ENCODE measurements at regions not wholly inside any gene's neighbourhood (a gene's known extent, or its start where the extent isn't known, plus 50 kb on each side); places are given as distances from the start of the nearest gene placed in this dataset.

DNA sequence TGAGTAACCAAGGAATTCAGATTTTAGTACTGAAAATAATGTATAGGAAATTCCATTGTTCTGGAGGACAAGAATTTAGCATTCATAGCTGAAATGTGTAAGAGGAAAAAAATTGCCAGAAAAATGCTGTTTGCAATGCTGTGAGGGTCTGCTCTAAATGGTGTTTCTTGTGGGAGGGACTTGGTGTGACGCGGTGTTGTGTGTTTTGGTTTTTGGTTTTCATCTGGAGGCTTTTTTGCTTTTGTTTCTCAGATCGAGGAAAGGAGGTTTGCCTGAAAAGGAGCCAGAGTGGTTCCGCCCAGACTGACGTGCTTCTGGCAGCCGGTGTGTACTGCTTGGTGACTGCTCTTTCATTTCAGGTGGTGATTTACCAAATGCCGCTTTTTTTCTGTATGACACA lies 211.8 kb upstream of the HMGA2 start:
- H3K36me3 ChIP-seq (ENCODE audit: insufficient read depth): no peaks in the 10 kb centered on the region
- H3K4me3 ChIP-seq (ENCODE audit: low read depth, low read length): no peak overlapping the region
- H3K27ac ChIP-seq (ENCODE audit: low read depth): no peak overlapping the region
- no peak for DNase-seq (ENCODE audit: extremely low spot score)
- H3K4me1 ChIP-seq (ENCODE audit: insufficient read depth): no peaks in the 10 kb centered on the region
- WGBS: 79% methylated on average over 7 of the region's 7 CpGs

DNA sequence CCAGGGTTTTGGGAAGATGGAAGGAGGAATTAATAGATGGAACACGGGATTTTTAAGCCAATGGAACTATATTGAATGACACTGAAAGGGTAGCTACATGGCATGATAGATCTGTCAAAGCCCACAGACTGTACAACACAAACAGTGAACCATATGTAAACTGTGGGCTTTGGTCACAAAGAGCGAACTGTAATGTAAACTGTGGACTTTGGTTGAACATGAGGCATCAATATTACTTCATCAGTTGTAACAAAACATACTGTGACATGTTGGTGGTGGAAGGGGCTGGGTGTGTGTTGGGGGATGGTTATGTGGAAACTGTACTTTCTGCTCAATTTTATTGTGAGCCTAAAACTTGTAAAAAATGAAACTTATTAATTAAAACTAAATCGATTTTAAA lies 210.6 kb upstream of the HMGA2 start:
- 87% methylated on average over 3 of the region's 3 CpGs for WGBS
- Histone ChIP-seq H3K36me3 (ENCODE audit: insufficient read depth) (no peaks in the 10 kb centered on the region), H3K27ac (ENCODE audit: low read depth) (no peak overlapping the region), H3K4me3 (ENCODE audit: low read depth, low read length) (no peak overlapping the region), H3K4me1 (ENCODE audit: insufficient read depth) (no peaks in the 10 kb centered on the region)
- no peak for DNase-seq (ENCODE audit: extremely low spot score)

DNA sequence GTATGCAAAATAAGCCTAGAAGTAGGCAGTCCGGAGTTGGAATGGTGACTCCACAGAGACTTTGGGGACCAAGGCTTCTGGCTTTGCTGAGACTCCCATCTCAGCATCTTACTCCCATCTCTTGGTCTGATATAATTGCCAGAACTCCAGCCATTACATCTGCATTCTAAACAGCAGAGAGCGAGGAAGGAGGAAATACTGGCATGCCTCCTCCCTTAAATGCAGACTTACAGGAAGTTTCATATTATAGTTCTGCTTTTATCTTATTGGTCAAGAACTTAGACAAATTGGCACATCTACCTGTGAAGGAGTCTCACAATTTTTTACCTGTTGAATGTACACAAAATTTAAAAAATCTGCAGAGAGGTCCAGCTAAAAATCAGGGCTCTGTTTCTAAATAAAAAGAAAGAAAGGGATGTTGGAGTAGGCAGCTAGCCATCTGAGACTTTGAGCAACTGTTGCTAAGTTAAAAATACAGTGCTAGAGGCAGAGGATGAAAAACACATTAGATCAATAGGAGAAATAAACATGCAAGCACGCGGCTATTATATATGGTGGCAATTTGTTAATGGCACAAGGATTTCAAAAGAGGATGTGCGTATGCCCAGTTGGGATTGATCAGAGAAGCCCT lies 209.9 kb upstream of the HMGA2 start:
- Histone ChIP-seq H3K4me3 (ENCODE audit: low read depth, low read length) (no peak overlapping the region), H3K4me1 (ENCODE audit: insufficient read depth) (no peaks in the 10 kb centered on the region), H3K27ac (ENCODE audit: low read depth) (no peak overlapping the region), H3K36me3 (ENCODE audit: insufficient read depth) (no peaks in the 10 kb centered on the region)
- no peak for DNase-seq (ENCODE audit: extremely low spot score)
- WGBS: 77% methylated on average over 5 of the region's 5 CpGs

DNA sequence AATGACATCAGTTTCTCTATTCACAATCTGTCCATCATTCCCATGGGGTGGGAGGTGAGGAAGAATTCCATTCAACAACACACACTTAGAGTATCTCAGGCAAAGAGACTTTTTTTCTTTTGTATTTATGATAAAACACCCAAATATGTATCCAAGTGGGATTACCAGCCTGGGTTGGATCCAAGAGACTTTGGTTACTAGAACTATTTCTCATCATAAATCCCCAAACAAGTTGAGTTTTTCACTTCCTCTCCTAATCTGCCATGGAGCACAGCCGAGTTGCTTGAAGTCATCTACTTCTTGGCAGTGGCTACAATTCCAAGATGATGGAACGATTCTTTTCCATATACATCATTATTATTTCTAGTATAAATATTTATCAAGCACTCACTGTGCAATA lies 209.2 kb upstream of the HMGA2 start:
- no peak overlapping the region for H3K27ac ChIP-seq (ENCODE audit: low read depth)
- no peaks in the 10 kb centered on the region for H3K4me1 ChIP-seq (ENCODE audit: insufficient read depth)
- H3K36me3 ChIP-seq (ENCODE audit: insufficient read depth): no peaks in the 10 kb centered on the region
- H3K4me3 ChIP-seq (ENCODE audit: low read depth, low read length): no peak overlapping the region
- WGBS: 25% methylated on average over 2 of the region's 2 CpGs
- no peak for DNase-seq (ENCODE audit: extremely low spot score)

DNA sequence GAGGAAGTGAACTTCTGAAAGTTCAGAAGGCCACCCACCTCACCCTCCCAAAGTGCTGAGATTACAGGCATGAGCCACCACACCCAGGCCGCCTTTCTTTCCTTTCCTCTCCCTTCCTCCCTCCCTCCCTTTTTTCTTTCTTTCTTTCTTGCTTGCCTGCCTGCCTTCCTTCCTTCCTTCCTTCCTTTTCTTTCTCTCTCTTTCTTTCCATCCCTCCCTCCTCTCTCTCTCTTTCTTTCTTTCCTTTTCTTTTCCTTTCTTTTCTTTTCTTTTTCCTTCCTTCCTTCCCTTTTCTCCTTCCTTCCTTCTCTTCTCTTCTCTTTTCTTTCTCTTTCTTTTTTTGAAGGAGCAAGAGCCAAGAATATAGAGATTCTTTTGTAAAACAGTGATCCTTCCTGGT lies 208.3 kb upstream of the HMGA2 start:
- DNase-seq (ENCODE audit: extremely low spot score): no peak
- Histone ChIP-seq H3K4me3 (ENCODE audit: low read depth, low read length) (no peak overlapping the region), H3K4me1 (ENCODE audit: insufficient read depth) (no peaks in the 10 kb centered on the region), H3K36me3 (ENCODE audit: insufficient read depth) (no peaks in the 10 kb centered on the region), H3K27ac (ENCODE audit: low read depth) (no peak overlapping the region)
- 98% methylated on average over 1 of the region's 1 CpG for WGBS

DNA sequence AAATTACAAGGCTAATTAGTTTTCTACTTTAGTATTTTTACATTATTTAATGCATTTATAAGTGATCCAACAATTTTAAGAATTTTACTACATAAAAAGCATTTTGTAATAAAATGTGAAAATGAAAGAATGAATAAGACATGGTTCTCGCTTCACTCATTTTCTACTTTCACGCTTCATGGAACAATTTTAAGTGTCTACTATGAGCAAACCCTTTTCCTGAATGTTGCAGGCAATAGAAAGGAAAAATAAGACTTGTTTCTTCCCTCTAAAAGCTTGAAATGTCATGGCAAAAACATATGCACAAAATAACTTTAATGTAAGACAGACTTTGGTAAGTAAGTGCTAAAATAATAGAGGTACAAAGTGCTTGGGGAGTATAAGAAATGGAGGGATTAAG lies 205.7 kb upstream of the HMGA2 start:
- Histone ChIP-seq H3K4me3 (ENCODE audit: low read depth, low read length) (no peak overlapping the region), H3K4me1 (ENCODE audit: insufficient read depth) (no peaks in the 10 kb centered on the region), H3K27ac (ENCODE audit: low read depth) (no peak overlapping the region), H3K36me3 (ENCODE audit: insufficient read depth) (no peaks in the 10 kb centered on the region)
- DNase-seq (ENCODE audit: extremely low spot score): no peak
- WGBS: 96% methylated on average over 2 of the region's 2 CpGs

DNA sequence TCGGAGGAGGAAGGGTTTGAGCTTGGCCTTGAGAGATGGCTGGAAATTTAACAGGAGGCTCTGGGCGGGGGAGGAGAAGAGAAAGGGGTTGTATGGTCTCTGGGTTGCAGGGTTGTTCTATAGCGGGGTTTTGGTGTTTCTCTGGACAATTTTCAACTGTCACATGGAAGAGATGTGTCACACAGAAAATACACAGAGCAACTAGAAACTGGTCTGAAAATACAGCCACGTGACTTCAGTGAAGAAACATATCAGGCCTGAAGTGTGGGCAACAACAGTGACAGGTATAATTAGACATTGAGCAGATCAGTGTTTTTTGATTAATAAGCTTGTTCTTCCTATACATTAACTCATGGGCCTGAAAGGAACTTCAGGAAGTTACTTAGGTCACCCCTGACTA lies 205.3 kb upstream of the HMGA2 start:
- no peak overlapping the region for H3K4me3 ChIP-seq (ENCODE audit: low read depth, low read length)
- 93% methylated on average over 4 of the region's 4 CpGs for WGBS
- no peaks in the 10 kb centered on the region for H3K4me1 ChIP-seq (ENCODE audit: insufficient read depth)
- no peak overlapping the region for H3K27ac ChIP-seq (ENCODE audit: low read depth)
- DNase-seq (ENCODE audit: extremely low spot score): no peak
- H3K36me3 ChIP-seq (ENCODE audit: insufficient read depth): no peaks in the 10 kb centered on the region

DNA sequence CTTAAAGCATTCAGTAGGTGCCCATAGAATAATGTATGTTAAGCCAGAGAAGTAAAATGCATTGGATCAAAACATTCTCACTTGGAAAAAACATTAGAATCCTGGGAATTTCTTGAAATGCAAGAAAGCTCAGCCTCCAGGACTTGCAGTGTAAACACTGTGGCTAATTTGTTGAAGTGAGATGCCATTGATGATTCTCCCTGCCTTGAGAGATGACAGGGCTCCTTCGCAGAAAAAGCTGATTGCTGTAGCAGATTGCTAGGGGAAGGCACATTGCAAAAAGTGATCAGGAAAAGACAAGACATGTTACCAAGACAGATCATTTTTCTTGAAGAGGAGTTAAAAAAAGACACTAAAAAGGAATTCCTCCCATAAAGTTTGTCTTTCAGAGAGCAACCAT lies 204.2 kb upstream of the HMGA2 start:
- WGBS: 61% methylated on average over 1 of the region's 1 CpG
- H3K27ac ChIP-seq (ENCODE audit: low read depth): no peak overlapping the region
- DNase-seq (ENCODE audit: extremely low spot score): no peak

DNA sequence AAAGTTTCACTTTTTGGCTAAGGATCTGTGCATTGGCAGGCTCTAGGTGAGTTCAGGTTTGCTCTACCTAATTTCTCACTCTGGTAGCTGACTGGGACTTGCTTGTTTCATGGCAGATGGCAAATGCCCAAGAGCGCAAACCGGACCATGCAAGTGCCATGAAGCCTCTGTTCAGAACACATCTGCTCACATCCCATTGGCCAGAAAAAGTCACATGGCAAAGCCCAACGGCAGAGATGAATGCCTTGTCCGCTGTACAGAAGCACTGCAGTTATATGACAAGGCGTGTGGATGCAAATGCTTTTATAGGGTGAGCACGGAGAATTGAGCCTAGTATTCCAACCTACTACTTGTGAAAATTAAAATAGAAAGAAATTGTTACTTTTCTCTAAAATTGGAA lies 202.2 kb upstream of the HMGA2 start:
- Histone ChIP-seq H3K4me3 (ENCODE audit: low read depth, low read length) (no peak overlapping the region), H3K36me3 (ENCODE audit: insufficient read depth) (no peaks in the 10 kb centered on the region), H3K4me1 (ENCODE audit: insufficient read depth) (no peaks in the 10 kb centered on the region), H3K27ac (ENCODE audit: low read depth) (no peak overlapping the region)
- 90% methylated on average over 6 of the region's 6 CpGs for WGBS
- no peak for DNase-seq (ENCODE audit: extremely low spot score)

More for the DNA sequence above, 204.2 kb upstream of the HMGA2 start:
- Histone ChIP-seq H3K4me3 (ENCODE audit: low read depth, low read length) (no peak overlapping the region), H3K36me3 (ENCODE audit: insufficient read depth) (no peaks in the 10 kb centered on the region), H3K4me1 (ENCODE audit: insufficient read depth) (no peaks in the 10 kb centered on the region)

DNA sequence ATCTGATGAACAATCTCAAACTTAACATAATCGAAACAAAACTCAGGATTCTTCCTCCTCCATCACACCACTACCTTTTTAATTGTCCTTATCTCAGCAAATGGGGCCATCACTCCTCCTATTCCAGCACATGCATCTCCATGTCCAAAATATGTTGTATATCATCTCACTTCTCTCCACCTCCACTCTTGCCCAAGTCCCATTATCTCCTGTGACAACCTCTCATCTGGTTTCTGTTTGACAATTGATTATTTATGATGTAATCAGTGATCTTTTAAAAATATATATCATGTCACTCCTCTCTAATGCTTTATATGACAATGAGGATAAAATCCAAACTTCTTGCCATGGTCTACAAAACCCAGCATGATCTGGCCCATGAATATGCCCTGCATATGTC lies 200.8 kb upstream of the HMGA2 start:
- no peak overlapping the region for H3K4me3 ChIP-seq (ENCODE audit: low read depth, low read length)
- H3K4me1 ChIP-seq (ENCODE audit: insufficient read depth): no peaks in the 10 kb centered on the region
- WGBS: 81% methylated on average over 1 of the region's 1 CpG
- no peaks in the 10 kb centered on the region for H3K36me3 ChIP-seq (ENCODE audit: insufficient read depth)
- no peak for DNase-seq (ENCODE audit: extremely low spot score)
- no peak overlapping the region for H3K27ac ChIP-seq (ENCODE audit: low read depth)

DNA sequence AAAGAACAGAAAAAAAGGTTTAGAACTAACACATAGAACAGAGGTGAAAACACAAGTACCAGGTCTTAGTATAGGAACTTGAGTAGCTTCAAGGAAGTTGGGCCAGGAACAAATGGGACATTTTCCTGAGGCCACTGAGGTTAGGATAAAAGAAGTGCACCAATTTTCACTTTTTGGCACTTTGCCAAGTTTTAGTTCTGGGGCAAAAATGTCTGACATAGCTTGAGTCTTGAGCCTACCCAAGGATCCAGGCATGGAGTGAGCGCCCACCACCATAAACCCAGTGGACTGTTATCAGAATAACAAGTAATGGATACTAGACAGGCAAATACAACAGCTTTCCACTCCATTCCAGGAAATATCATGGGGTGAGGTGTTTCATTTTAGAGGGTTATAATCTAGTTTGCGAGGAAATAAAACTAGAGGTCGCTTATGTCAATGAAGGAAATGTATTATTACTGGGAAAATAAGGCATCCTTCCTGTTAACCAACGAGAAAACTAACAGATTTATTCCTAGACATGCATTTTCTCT lies 199.7 kb upstream of the HMGA2 start:
- Histone ChIP-seq H3K4me3 (ENCODE audit: low read depth, low read length) (no peak overlapping the region), H3K36me3 (ENCODE audit: insufficient read depth) (no peaks in the 10 kb centered on the region), H3K27ac (ENCODE audit: low read depth) (no peak overlapping the region), H3K4me1 (ENCODE audit: insufficient read depth) (no peaks in the 10 kb centered on the region)
- WGBS: 73% methylated on average over 4 of the region's 4 CpGs
- no peak for DNase-seq (ENCODE audit: extremely low spot score)

DNA sequence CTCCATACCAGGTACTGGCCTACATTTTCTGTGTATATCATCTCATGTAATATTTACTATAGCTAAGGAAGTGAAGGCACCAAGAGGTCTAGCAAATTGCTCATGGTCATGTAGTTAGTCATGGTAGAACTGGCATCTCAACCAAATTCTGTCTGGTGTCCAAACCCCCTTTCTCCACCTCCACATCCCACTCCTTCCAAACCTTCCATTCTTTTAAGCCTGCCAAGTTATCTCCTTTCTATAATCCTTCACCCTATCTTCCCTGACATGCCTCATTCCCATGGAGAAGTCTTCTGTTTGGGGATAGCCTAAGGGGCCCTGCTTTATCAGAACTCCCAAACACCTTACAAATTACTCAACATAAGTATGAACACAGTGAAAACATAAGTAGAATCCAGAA lies 196.2 kb upstream of the HMGA2 start:
- Histone ChIP-seq H3K4me3 (ENCODE audit: low read depth, low read length) (no peak overlapping the region), H3K4me1 (ENCODE audit: insufficient read depth) (no peaks in the 10 kb centered on the region), H3K36me3 (ENCODE audit: insufficient read depth) (no peaks in the 10 kb centered on the region), H3K27ac (ENCODE audit: low read depth) (no peak overlapping the region)
- DNase-seq (ENCODE audit: extremely low spot score): no peak

DNA sequence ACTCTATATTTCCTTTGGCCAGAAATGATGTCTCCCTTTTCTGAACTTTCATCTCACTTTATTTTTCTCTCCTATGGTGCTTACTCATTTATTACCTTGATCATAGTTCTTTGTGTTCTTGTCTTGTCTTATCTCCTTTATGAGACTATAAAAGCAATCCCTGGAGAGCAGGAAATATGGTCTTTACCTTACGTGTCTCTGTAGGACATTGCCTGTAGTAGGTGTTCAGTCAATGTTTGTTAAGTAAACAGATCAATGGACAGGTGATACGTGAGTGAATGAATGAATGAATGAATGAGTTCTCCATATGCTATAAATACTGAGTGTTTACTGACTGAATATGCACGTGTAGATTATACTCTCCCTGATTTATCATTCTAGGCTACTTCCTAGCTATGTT lies 193.7 kb upstream of the HMGA2 start:
- Histone ChIP-seq H3K4me3 (ENCODE audit: low read depth, low read length) (no peak overlapping the region), H3K36me3 (ENCODE audit: insufficient read depth) (no peaks in the 10 kb centered on the region), H3K4me1 (ENCODE audit: insufficient read depth) (no peaks in the 10 kb centered on the region), H3K27ac (ENCODE audit: low read depth) (no peak overlapping the region)
- no peak for DNase-seq (ENCODE audit: extremely low spot score)
- 50% methylated on average over 3 of the region's 3 CpGs for WGBS

DNA sequence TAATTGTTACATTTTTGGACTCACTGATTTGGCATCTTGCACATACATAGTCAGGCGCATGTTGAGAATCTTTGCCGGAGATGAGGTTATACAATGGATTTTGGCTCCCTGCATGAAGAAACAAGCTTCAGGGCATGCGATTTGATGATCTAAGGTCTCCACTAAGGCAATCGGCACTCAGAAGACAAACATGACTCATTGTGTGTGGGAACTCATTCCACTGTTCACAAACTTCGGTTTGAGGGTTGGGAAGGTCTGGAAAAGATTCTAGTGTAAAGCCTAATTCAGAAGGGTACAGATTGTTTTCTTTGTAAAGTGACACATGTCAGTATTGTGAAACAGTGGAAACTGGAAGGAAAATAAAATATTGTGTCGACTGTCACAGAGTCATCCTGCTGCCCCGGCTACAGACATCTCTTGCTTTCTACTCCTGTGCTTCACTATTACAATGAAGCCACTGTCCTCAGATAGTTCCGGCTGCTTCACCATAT lies 192.6 kb upstream of the HMGA2 start:
- WGBS: 61% methylated on average over 8 of the region's 8 CpGs

More for the DNA sequence above, 192.6 kb upstream of the HMGA2 start:
- Histone ChIP-seq H3K27ac (ENCODE audit: low read depth) (no peak overlapping the region), H3K4me1 (ENCODE audit: insufficient read depth) (no peaks in the 10 kb centered on the region), H3K4me3 (ENCODE audit: low read depth, low read length) (no peak overlapping the region), H3K36me3 (ENCODE audit: insufficient read depth) (no peaks in the 10 kb centered on the region)
- no peak for DNase-seq (ENCODE audit: extremely low spot score)

All from urinary bladder (tissue), 3 donors.